ENCODE measurements at regions not wholly inside any gene's neighbourhood (a gene's known extent, or its start where the extent isn't known, plus 50 kb on each side); places are given as distances from the start of the nearest gene placed in this dataset.

DNA sequence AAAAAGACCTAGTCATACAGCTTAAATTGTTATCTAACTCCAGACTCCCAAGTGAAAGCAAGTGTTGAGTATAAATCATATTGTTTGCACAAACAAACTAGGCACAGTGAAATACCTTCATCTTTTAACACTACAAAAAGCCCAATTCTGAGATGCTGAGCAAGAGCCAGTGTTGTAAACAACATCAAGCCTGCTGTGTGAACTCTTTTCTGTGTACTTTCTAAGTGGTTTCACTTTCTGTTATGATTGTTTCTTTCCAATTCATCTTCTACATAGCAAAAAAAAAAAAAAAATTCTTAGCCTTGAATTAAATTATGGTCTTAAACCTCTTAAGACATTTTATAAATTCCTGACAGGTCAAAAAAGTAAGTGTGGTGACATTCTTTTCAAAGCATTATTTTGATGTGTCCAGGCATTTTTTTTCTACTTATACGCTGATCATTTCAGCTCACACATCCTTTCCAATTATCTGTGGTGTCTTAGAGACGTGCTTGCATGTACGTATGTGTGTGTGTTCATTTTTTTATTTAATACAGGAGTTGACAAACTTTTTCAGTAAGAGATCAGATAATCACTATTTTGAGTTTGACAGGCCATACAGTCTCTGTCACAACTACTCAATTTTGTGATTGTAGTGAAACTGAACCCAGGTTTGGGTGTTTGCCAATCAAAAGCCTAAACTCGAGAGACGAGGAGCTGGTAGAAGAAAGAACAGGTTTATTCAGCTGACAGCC lies 556.1 kb downstream of the CDH9 start:
- H3K27me3 ChIP-seq (ENCODE audit: insufficient read depth, low read length), result no peaks in the 10 kb centered on the region
- H2BK20ac ChIP-seq (ENCODE audit: low read depth, low read length, poor library complexity, severe bottlenecking), result no peak overlapping the region
- H3K27ac Mint-ChIP-seq, result no peak overlapping the region
- DNase-seq, result no peak
- H3K4me1 Mint-ChIP-seq, result peaks cover 2 to 8% of the 10 kb centered on the region in 2 experiments
- no peak overlapping the region for H2AK5ac ChIP-seq (ENCODE audit: insufficient read length, low read length)
- no peak overlapping the region for H2BK15ac ChIP-seq (ENCODE audit: low read depth, low read length)
- H2AFZ ChIP-seq (ENCODE audit: low read length), result peak overlapping the region; percentile 22
- no CpG with 5 or more reads among the region's 5 CpGs for WGBS (ENCODE audit: extremely low coverage, insufficient read length, low lambda C conversion rate)
- H3K27me3 Mint-ChIP-seq (ENCODE audit: low read depth), result peaks cover 6% of the 10 kb centered on the region
- no peak overlapping the region for H4K5ac ChIP-seq (ENCODE audit: insufficient read length, low read depth, low read length)
- no peak overlapping the region for H2BK12ac ChIP-seq (ENCODE audit: insufficient read length, low read depth, low read length)
- no peak overlapping the region for H2BK120ac ChIP-seq (ENCODE audit: low read depth, low read length, poor library complexity, severe bottlenecking)
- H4K91ac ChIP-seq (ENCODE audit: insufficient read length, low read depth, low read length), result no peak overlapping the region
- H3K9me3 ChIP-seq (ENCODE audit: control insufficient read depth, low read depth, low read length), result no peaks in the 10 kb centered on the region
- H3K4me1 ChIP-seq (ENCODE audit: insufficient read depth, low read length), result no peaks in the 10 kb centered on the region
- TF ChIP-seq, protein P1, sequence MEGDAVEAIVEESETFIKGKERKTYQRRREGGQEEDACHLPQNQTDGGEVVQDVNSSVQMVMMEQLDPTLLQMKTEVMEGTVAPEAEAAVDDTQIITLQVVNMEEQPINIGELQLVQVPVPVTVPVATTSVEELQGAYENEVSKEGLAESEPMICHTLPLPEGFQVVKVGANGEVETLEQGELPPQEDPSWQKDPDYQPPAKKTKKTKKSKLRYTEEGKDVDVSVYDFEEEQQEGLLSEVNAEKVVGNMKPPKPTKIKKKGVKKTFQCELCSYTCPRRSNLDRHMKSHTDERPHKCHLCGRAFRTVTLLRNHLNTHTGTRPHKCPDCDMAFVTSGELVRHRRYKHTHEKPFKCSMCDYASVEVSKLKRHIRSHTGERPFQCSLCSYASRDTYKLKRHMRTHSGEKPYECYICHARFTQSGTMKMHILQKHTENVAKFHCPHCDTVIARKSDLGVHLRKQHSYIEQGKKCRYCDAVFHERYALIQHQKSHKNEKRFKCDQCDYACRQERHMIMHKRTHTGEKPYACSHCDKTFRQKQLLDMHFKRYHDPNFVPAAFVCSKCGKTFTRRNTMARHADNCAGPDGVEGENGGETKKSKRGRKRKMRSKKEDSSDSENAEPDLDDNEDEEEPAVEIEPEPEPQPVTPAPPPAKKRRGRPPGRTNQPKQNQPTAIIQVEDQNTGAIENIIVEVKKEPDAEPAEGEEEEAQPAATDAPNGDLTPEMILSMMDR (conservative IDR thresholded peaks at IDR 0.05), result no peak
- H2BK5ac ChIP-seq (ENCODE audit: insufficient read length, low read length), result no peak overlapping the region
- no peaks in the 10 kb centered on the region for H3K23me2 ChIP-seq (ENCODE audit: insufficient read length, low read depth, low read length, poor library complexity, severe bottlenecking)
- H3K4ac ChIP-seq (ENCODE audit: low read depth, low read length), result no peak overlapping the region
- H3K36me3 Mint-ChIP-seq (ENCODE audit: insufficient read depth in 1 of 3, low read depth in 3 of 3), result peaks cover 0 to 8% (median 5%) of the 10 kb centered on the region in 3 experiments; a peak in 4 of 7 replicates
- no peak overlapping the region for H3K23ac ChIP-seq (ENCODE audit: insufficient read length, low read depth, low read length)
- no peak overlapping the region for H3K56ac ChIP-seq (ENCODE audit: insufficient read length, low read depth, low read length)
- no peaks in the 10 kb centered on the region for H3K79me1 ChIP-seq (ENCODE audit: insufficient read depth, low read depth, low read length, poor library complexity, severe bottlenecking)
- H3T11ph ChIP-seq (ENCODE audit: low read length), result no peak overlapping the region
- no peak overlapping the region for H3K4me2 ChIP-seq (ENCODE audit: insufficient read depth, insufficient read length, low read length)
- H3K18ac ChIP-seq (ENCODE audit: insufficient read length, low read depth, low read length), result no peak overlapping the region
- no peak overlapping the region for H3K9ac ChIP-seq (ENCODE audit: extremely low read depth, insufficient read length, low read length)
- H3K79me2 ChIP-seq (ENCODE audit: insufficient read depth, low read length), result no peaks in the 10 kb centered on the region
- no peaks in the 10 kb centered on the region for H4K20me1 ChIP-seq (ENCODE audit: control insufficient read depth, insufficient read depth, insufficient read length)
- no peak overlapping the region for H4K8ac ChIP-seq (replicated peaks; ENCODE audit: insufficient read length, low read depth, low read length)
- no peak overlapping the region for H3K14ac ChIP-seq (ENCODE audit: insufficient read depth, low read length)
- no peak overlapping the region for H3K27ac ChIP-seq (ENCODE audit: insufficient read length, low read depth, low read length)
- H3K4me3 Mint-ChIP-seq, result no peak overlapping the region
- H3K9me3 Mint-ChIP-seq, result peaks cover 4 to 8% of the 10 kb centered on the region in 2 experiments; a peak in 3 of 5 replicates
